Muscle layer of duodenum (tissue), 2 donors: ENCODE measurements at regions not wholly inside any gene's neighbourhood (a gene's known extent, or its start where the extent isn't known, plus 50 kb on each side); places are given as distances from the start of the nearest gene placed in this dataset.
A peak's percentile ranks its signal among the peaks of the same experiment; 100 is the strongest.
"Not testable (repeated sequence)": the region's sequence is repeated elsewhere in the genome, so short reads cannot be mapped to it uniquely, and the experiment has no call there.

Experiments
- H3K27ac ChIP-seq: one replicate; pipeline ENCODE4 v1.7.0; 2013; ENCODE audit warnings: mild to moderate bottlenecking, low read length
- H3K27me3 ChIP-seq: one replicate; pipeline ENCODE4 v1.7.0; 2013; ENCODE audit warnings: low read depth, mild to moderate bottlenecking, control low read depth, low read length
- H3K36me3 ChIP-seq, 2 donors: one replicate each; pipeline ENCODE4 v1.7.0; 2013; ENCODE audit warnings: low read length in 2 of 2, control low read depth in 1 of 2, mild to moderate bottlenecking in 1 of 2; ENCODE audit not compliant: insufficient read depth in 2 of 2, control insufficient read depth in 1 of 2
- H3K4me1 ChIP-seq, 2 donors: one replicate each; pipeline ENCODE4 v1.7.0; 2013; ENCODE audit warnings: low read length in 2 of 2, mild to moderate bottlenecking in 2 of 2, control low read depth in 1 of 2, moderate library complexity in 1 of 2; ENCODE audit not compliant: insufficient read depth in 2 of 2, control insufficient read depth in 1 of 2
- H3K4me3 ChIP-seq, 2 donors: one replicate each; pipeline ENCODE4 v1.7.0; 2013; ENCODE audit warnings: low read length in 2 of 2, low read depth in 1 of 2, mild to moderate bottlenecking in 1 of 2
- H3K9me3 ChIP-seq, 2 donors: one replicate each; pipeline ENCODE4 v1.7.0; 2013; ENCODE audit warnings: low read length in 2 of 2, control low read depth in 1 of 2, mild to moderate bottlenecking in 1 of 2; ENCODE audit not compliant: control insufficient read depth in 1 of 2
- donor health status: healthy.

DNA sequence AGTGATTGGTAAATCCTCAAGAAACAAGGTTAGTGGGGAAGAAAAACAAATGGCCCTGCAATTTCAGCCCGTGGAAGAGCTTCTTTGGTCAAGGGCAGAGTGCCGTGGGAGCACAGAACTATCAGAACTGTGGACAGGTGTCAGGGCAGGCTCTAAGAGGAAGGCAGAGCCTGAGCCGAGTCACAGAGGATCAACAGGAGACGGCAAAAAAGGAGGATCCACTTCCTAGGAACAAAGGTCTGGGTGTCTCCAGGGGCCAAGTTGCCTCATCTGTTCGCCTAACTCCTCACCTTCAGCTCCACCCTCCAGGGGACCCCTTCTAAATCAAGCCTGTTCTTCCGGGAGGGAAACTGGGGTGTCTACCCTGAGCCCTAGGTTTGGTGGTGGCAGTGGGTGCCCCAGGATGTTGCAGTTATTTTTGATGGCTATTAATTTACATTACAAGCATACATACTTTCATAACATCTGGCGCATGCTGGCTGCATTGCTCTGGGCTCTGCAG, 88.0 kb downstream of the FEM1C start:
- Histone ChIP-seq H3K27ac (no peak overlapping the region), H3K36me3 (peaks cover 0 to 8% of the 10 kb centered on the region in 2 donors), H3K4me3 (no peak overlapping the region), H3K4me1 (peaks cover 0 to 6% of the 10 kb centered on the region in 2 donors), H3K27me3 (no peaks in the 10 kb centered on the region), H3K9me3 (no peaks in the 10 kb centered on the region)

DNA sequence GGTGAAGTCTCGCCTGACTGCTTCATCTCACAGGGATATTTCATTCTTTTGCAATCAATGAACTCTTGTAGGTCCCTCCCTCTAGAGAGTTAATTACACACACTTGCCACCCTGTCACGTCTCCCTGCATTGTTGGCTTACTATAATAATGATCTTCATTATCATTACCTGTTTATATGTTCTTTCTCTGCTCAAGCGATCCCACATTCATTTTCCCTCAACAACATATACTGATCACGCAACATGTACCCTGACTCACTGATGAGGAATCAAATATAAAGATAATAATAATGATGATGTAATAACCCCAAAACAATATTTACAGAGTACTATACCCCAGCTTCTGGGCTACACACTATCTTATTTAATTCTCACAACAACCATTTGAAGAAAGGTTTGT, 88.5 kb downstream of the FEM1C start:
- H3K9me3 ChIP-seq = no peaks in the 10 kb centered on the region
- H3K36me3 ChIP-seq = peaks cover 0 to 4% of the 10 kb centered on the region in 2 donors
- peaks cover 0 to 9% of the 10 kb centered on the region in 2 donors for H3K4me1 ChIP-seq
- no peak overlapping the region for H3K27ac ChIP-seq
- no peaks in the 10 kb centered on the region for H3K27me3 ChIP-seq
- no peak overlapping the region for H3K4me3 ChIP-seq

DNA sequence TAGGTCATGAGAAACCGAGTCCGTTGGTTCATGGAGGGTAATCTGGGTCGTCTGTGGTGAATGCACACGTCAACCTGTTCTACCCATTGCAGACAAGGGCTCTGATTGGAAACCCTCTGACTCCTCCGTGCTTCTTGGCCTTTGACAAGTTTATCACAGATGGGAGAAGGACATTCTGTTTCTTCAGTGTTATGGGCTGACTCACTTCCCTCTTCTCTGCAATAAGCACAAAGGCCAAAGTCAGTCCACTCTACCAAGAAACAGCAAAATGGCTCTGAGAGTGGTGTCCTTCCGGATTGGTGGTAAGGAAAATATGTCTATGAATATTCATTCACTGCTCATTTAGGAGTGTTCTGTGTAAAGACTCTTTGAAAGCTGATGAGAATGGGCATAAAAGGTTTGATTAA, 89.3 kb downstream of the FEM1C start:
- no peak overlapping the region for H3K4me3 ChIP-seq
- H3K9me3 ChIP-seq = no peaks in the 10 kb centered on the region
- H3K36me3 ChIP-seq = no peaks in the 10 kb centered on the region
- no peaks in the 10 kb centered on the region for H3K27me3 ChIP-seq
- H3K27ac ChIP-seq = no peak overlapping the region
- peaks cover 4 to 12% of the 10 kb centered on the region in 2 donors for H3K4me1 ChIP-seq

DNA sequence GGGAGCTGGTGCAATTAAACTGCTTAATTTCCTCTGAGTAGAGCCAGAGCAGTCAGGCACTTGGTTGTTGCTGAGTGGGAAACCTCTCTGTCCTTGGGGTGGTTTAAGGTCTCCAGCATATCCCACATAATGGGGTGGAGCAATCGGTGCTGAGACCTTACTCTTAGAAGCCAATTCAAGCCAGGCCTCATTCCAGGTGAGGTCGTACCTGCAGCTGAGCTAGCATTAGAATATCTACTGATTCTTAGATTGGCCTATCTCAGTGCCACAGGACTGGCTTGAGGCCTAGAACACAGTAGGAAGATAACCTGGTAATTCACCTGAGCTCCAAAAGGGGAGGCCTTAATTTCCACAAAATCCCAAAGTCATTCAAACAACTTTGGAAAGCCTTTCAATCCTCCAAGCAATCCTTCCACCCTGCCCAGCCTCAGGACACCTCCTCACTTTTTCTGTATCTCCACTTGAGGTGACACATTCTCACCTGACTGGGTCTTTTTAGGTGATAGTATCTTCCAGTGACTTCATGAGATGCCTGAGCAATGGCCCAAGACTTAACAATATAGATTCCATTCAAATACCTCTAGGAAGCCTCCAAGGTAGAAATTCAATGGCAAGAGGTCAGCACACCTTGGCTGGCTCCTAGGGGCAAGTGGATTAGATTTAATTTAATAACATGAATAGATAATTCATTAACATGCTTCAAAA, 91.0 kb downstream of the FEM1C start:
- peaks cover 7 to 10% of the 10 kb centered on the region in 2 donors for H3K4me1 ChIP-seq
- H3K27me3 ChIP-seq = no peaks in the 10 kb centered on the region
- H3K4me3 ChIP-seq = no peak overlapping the region
- H3K9me3 ChIP-seq = no peaks in the 10 kb centered on the region
- H3K36me3 ChIP-seq = no peaks in the 10 kb centered on the region
- H3K27ac ChIP-seq = no peak overlapping the region

DNA sequence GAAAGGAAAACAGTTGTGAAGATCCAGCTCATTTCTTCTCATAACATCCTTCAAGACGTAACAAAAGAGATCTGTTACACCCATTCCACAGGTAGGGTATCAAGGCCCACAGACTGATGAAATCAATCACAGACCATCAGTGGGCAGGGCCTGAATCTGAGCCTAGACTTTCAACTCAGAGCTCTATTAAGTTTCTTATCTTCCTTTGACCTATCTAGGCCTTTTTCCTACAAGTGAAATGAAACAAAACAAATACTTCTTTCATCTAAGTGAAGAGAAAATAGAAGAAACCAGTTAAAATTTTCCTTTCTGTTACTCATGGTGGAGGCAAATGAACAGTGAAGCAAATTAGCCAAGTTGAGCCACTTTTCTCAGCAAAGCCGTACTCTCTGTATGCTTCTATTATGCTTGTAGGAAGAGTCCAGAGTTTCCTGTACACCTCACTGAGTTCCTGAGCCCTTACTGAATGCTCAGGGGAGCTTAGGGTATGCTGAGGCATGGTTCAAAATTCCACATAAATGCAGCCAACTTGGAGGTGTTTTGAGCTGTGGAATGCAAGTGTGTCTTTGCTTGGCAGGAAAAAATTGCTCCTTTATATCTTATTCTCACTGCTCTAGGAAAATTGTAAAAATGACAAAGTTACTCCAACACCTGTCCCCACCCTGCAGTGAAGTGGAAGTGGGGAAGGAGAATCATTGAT, 91.9 kb downstream of the FEM1C start:
- Histone ChIP-seq H3K36me3 (no peaks in the 10 kb centered on the region), H3K27ac (peak overlapping the region; percentile 10), H3K9me3 (no peaks in the 10 kb centered on the region), H3K4me1 (peaks cover 7 to 10% of the 10 kb centered on the region in 2 donors), H3K27me3 (no peaks in the 10 kb centered on the region), H3K4me3 (no peak overlapping the region)

DNA sequence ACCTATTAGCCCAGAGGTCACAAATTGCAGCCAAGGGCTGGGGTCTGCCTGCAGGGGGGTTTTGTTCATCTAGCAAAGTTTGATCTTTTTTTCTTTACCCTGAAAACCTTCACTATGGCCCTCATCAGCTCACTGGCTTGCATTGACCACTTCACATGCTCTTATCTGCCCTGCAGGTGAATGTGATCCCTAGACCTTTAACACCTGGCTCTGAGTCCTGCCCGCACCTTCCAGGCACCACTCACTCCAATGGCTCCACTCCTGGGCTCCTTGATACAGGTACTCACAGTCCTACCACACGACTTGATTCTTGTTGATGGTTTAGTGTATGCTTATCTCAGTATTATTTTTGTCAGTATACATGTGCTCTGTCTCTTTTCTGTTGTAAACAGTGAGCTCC, 92.5 kb downstream of the FEM1C start:
- Histone ChIP-seq H3K4me1 (peaks cover 7 to 10% of the 10 kb centered on the region in 2 donors), H3K27me3 (no peaks in the 10 kb centered on the region), H3K36me3 (no peaks in the 10 kb centered on the region), H3K4me3 (no peak overlapping the region), H3K27ac (peak overlapping the region; percentile 21), H3K9me3 (no peaks in the 10 kb centered on the region)

DNA sequence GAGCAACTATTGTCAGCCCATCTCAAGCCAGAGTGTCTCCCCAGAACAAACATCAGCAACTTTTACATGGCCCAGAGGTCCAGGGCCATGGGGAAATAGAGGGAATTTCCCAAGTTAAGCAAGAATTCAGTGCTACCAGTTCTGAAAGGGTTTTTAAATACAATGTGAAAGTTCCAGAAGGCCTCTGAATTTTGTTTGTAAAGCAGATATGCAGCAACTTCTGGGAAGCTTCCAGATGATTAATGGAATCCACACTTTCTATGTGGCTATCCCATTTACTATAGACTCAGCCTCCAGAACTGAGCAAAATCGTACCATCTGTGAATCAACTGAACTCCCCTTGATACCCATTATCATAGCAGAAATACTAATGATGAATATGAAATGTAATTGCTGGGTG, 93.8 kb downstream of the FEM1C start:
- Histone ChIP-seq H3K36me3 (no peaks in the 10 kb centered on the region), H3K4me3 (no peak overlapping the region), H3K27ac (peak overlapping the region; percentile 18), H3K4me1 (peaks cover 7 to 10% of the 10 kb centered on the region in 2 donors), H3K27me3 (no peaks in the 10 kb centered on the region), H3K9me3 (no peaks in the 10 kb centered on the region)

DNA sequence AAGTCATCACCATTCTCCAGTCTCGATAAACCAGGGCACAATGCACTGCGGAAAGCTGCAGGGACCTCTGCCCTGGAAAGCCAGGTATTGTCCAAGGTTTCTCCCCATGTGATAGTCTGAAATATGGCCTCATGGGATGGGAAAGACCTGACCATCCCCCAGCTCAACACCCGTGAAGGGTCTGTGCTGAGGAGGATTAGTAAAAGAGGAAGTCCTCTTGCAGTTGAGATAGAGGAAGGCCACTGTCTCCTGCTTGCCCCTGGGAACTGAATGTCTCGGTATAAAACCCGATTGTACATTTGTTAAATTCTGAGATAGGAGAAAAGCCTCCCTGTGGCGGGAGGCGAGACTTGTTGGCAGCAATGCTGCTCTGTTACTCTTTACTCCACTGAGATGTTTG, 95.9 kb downstream of the FEM1C start:
- H3K36me3 ChIP-seq, H3K27ac ChIP-seq, H3K27me3 ChIP-seq, H3K9me3 ChIP-seq, H3K4me1 ChIP-seq, H3K4me3 ChIP-seq: not testable (repeated sequence)

DNA sequence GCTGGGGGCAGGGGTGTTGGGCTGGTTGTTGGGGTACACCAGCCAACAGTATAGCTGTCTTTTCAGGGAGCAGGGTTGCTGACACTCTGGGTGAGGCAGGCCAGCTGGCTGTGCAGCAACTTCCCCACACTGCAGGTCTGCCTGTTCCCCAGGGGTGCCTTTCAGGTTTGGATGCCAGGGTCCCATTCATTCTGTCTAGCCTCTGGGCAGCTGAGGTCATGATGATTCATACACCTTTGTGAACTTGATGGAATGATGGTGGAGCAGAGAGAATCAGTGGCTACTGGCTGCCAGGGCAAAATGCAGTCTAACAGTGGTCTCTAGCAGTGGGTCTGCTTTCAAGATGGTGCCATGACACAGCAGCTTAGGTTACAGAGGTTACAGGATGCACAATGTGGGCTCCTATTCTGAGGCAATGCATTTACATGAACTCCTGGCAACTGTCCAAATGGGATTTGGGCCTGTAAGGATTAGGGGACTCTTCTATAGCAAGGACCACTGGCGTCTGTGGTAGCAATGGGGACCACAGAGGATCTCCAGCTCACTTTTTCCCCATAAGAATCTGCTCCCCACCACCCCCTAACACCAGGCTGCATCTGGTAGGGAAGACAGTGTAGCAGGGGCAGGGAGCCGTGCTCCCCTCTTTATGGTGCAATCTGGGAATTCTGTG, 103.7 kb downstream of the FEM1C start:
- Histone ChIP-seq H3K27ac (no peak overlapping the region), H3K9me3 (peaks cover 4 to 28% of the 10 kb centered on the region in 2 donors), H3K36me3 (no peaks in the 10 kb centered on the region), H3K4me3 (no peak overlapping the region), H3K4me1 (no peaks in the 10 kb centered on the region), H3K27me3 (no peaks in the 10 kb centered on the region)

DNA sequence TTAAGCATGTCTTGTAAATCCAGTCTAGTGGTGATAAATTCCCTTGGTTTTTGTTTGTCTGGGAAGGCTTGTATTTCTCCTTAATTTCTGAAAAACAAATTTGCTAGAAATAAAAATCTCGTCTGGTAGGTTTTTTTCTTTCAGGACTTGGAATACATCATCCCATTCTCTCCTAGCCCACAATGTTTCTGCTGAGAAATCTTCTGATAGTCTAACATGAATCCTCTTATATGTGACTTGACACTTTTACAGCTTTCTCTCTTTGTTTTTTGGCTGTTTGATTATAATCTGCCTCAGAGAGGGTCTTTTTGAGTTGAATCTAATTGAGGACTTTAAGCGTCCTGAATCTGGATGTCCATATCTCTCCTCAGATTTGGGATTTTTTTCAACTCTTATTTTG, 104.9 kb downstream of the FEM1C start:
- H3K27me3 ChIP-seq = no peaks in the 10 kb centered on the region
- H3K9me3 ChIP-seq = peaks cover 4 to 28% of the 10 kb centered on the region in 2 donors
- H3K27ac ChIP-seq = no peak overlapping the region
- H3K4me3 ChIP-seq = peak overlapping the region in 1 of 2 donors; percentile 24
- no peaks in the 10 kb centered on the region for H3K4me1 ChIP-seq
- no peaks in the 10 kb centered on the region for H3K36me3 ChIP-seq

DNA sequence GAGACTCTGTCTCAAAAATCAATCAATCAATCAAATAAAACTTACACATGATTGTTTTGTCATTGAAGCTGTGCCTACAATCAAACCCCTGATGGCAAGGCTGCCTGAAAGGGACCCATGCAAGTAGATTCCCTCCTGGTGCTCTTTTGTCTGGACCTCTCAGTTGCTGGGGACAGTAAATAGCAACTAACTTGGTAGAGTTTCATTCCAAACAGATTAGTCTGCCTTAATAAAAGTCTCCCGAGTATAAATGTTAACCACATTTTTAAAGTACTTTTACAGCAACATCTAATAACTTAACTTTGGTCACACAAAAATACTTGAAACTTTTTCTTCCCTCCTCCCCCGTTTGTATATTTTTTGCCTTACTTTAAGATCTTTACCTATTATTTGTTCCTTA, 105.5 kb downstream of the FEM1C start:
- H3K4me1 ChIP-seq = no peaks in the 10 kb centered on the region
- H3K9me3 ChIP-seq = peaks cover 4 to 28% of the 10 kb centered on the region in 2 donors
- no peak overlapping the region for H3K27ac ChIP-seq
- H3K4me3 ChIP-seq = no peak overlapping the region
- no peaks in the 10 kb centered on the region for H3K36me3 ChIP-seq
- no peaks in the 10 kb centered on the region for H3K27me3 ChIP-seq
